ENCODE measurements at regions not wholly inside any gene's neighbourhood (a gene's known extent, or its start where the extent isn't known, plus 50 kb on each side); places are given as distances from the start of the nearest gene placed in this dataset.
"Not testable (repeated sequence)": the region's sequence is repeated elsewhere in the genome, so short reads cannot be mapped to it uniquely, and the experiment has no call there.

- no peak for ATAC-seq
These were observed 477.2 kb downstream of the EPM2A start for GRCh38 chr6:145258122-145258521.

DNA sequence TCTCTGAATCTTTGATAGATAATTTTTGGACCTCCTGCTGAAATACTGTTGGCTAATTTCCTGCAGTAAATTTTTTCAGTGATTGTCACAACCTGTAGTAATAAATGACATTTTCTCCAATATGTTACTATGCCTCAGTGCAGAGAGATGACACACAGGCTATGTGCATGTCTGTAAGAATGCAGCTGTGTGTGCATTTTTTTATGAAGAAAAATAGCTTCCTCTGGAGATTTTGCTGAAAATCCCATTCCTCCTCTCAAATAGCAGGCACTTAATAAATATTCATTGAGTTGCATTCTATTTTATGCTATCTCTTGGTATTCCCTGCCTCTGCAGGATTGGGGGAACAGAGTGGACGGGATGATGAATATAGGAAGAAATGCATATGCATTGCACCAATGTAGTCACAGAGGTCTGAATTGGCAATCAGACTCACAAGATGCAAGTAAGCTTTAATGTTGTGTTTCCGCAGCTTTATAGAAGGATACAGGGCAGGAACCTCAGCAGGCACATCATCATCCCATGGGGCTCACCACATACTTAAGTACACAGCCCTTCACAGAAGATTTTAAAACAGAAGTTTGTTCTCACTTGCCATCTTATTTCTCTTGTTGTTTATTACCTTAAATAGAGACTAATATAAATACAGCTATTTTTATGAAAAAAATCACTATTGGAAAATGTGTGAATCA lies 474.7 kb downstream of the EPM2A start:
- no peak for ATAC-seq

DNA sequence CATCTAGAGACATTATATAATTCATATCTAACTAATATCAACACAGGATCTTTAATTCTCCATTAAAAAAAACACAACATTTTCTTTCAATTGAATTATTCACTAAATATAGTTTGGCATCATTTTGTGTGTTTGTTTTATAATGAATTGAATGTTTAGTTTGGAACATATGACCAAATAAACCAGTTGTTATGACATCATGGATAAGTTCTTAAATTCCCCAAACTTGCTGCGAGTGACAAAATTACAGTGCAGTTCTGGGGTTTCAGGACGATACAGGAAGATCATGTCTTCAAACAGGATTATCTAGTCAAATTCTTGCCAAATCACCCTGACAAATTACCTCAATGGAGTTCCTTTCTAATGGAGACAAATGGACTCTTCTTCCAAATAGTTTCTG lies 473.6 kb downstream of the EPM2A start:
- ATAC-seq = no peak

DNA sequence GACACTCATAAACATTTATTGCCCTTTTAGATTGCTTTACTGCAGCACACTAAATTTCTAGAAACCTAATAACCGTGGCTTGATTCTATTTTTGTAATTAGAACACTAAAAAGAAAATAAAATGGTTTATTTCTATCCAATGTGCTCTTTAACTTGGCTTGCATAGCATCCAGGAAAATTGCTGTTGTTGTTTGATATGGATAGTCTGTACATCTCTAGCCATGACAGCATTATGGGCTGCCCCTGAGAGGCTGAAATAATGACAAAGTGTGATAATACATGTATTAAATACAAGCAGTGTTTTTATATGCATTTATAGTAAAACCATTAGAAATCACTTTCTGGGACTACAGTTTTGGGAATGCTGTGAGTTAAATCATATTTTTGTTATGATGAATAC lies 472.5 kb downstream of the EPM2A start:
- ATAC-seq = no peak

- no peak for ATAC-seq
These were observed 471.5 kb downstream of the EPM2A start for GRCh38 chr6:145263778-145264211.

GRCh38 chr6:145266432-145267075 lies 468.8 kb downstream of the EPM2A start:
- ATAC-seq = no peak

GRCh38 chr6:145267076-145267867 lies 468.0 kb downstream of the EPM2A start:
- ATAC-seq = no peak

GRCh38 chr6:145270464-145270863 lies 464.9 kb downstream of the EPM2A start:
- no peak for ATAC-seq

GRCh38 chr6:145271040-145271439 lies 464.3 kb downstream of the EPM2A start:
- ATAC-seq = no peak

DNA sequence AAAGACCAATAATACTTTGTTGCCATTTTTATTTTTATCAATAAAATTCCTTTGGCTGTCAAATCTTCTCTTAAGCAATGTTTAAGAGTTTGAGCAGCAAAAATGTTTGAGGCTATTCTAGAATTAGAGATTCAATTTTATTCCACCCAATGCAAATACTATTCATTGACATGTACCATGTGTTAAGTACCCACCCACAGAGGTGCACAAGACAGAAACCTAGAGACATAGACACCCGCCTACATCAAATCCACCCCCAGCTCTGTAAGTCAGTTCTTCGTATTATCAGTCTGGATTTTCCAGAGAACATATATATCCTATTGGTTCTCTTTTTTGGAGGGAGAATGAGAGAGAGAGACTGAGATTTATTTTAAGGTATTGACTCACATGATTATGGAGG lies 463.7 kb downstream of the EPM2A start:
- no peak for ATAC-seq

DNA sequence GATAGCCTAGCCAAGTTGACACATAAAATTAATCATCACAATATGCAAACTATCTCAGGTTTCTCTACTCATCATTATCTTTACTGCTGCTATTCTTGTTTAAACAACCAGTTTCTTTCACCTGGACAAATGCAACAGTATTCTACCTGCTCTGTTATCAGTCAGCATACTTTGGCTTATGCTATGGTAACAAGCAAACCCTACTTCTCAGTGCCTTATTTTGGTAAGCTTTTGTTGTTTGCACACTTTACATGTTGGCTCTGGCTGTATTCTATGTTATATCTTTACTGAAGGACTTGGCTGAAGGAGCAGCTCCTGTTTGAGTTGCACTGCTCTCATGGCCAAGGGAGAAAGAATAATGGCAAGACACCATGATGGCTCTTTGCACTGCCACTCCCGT lies 463.1 kb downstream of the EPM2A start:
- no peak for ATAC-seq

GRCh38 chr6:145273136-145273535 lies 462.2 kb downstream of the EPM2A start:
- ATAC-seq = no peak

DNA sequence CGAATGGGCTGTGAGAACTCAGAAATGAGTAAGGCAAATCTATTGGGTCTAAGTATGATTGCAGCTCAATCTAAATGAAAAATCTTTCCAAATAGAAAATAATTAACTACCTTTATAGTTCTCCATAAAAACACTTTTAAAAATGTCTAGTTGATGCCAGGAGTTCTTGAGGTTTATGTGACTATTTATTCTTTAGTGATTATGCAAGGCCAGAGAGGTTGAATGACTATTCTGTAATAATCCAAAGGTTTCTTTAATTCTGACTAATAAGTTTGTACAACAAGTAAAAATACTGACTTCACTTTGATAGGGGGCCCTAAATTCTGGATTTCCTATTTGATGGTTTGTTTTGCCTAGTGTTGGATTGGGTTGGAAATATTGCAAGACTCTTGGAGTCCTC lies 461.2 kb downstream of the EPM2A start:
- ATAC-seq = no peak

DNA sequence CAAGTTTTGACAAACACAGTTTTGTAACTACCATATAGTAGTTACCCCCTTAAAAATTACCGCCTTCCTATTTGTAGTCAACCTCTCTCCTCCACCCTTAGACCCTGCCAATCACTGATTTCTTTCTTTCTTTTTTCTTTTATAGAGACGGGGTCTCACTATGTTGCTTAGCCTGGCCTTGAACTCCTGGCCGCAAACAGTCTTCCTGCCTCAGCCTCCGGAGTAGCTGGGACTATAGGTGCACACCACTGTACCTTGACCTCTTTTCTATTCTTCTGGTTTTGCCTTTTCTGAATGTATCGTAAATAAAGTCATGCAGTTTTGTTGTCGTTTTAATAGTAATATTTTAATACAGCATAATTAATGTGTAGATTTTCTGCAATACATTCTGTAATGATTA lies 460.3 kb downstream of the EPM2A start:
- no peak for ATAC-seq

DNA sequence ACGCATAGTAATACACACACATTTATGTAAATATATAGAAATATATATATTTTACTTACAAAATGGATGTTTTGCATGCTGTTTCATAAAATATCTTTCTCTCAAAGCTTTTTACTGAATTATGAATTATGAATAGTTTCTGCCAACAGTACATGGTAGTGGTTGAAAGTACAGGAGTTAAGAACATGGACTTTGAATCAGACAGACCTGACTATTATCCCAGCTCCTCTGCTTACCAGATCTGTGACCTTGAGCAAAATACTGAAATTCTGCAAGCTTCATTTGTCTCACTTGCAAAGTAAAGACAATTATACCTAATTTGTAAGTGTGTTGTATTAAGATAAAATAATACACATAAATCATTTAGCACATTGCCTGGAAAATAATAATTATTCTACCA lies 459.5 kb downstream of the EPM2A start:
- no peak for ATAC-seq

DNA sequence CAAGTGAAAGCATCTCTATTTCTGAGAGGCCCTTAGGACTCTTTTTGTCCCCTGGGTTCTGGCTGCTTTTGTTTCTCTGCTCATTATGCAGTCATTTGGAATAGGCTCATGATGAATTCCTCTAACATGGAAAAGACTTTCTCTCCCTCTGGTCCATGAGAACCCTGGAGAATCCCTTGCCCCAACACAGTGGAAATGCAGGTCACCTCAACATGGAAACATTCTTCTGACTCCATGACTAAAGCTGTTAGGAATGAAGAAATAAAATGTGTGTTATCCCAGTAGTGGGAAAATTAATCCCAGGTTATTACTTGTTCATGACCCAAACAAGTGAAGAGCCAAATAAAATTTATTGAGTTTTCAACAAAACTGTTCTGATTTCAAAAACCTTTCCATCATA lies 458.6 kb downstream of the EPM2A start:
- ATAC-seq = no peak

GRCh38 chr6:145277358-145278086 lies 457.8 kb downstream of the EPM2A start:
- ATAC-seq = no peak

DNA sequence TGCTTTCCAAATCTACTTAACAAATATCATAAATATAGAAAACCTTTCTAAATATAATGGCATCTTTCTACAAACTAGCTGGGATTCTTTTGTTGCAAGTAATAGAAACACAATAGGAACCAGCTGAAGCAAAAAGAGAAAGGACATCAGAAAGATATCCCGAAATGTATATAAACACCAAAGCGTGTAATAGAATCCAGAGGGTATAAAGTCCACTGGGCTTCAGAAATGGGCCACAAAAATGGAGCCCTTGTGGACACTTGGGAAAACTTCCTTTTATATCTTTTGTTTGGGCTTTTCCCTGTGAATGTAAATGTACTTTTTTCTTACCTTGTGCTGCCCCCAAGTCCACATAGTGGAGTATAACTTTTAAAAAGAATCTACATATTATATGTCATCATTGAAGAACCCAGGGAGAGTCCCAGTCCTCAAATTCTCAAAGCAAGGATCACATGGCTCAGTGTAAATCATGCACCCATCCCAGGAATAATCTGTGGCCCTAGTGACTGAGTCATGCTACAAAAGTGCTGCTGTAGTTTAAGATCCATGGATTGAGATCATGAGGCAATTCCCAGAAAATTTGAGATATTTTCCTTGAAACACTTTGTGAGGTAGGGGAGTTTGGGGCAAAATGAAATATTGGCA lies 457.0 kb downstream of the EPM2A start:
- no peak for ATAC-seq

- no peak for ATAC-seq
These were observed 455.8 kb downstream of the EPM2A start for GRCh38 chr6:145279551-145279950.

GRCh38 chr6:145279993-145280392 lies 455.3 kb downstream of the EPM2A start:
- no peak for ATAC-seq

DNA sequence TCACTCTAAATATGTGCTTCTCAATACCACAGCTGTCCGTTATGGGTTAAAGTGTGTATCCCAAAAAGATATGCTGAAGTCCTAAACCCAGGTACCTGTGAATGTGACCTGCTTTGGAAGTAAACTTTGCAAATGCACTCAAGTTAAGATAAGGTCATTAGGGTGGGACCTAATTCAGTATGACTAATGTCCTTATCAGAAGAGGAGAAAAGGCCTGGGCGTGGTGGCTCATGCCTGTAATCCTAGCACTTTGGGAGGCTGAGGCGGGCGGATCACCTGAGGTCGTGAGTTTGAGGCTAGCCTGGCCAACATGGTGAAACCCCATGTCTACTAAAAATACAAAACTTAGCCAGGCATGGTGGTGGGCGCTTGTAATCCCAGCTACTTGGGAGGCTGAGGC lies 452.1 kb downstream of the EPM2A start:
- not testable (repeated sequence) for ATAC-seq

DNA sequence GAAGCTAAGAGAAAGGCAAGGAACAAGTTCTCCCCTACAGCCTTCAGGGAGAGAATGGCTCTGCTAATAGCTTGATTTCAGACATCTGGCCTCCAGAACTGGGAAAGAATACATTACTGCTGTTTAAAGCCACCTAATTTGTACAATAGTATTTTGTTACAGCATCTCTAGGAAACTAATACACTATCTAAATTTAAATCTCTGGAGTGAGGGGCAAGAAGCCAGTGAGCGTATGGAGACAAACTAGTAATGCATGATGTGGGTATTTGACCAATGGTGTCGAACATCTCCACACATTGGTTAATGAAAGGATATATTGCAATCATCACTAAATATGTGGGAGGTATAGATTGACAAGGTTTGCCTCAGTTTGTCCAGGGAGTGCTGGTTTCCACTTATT lies 451.5 kb downstream of the EPM2A start:
- ATAC-seq = no peak

- no peak for ATAC-seq
These were observed 448.4 kb downstream of the EPM2A start for GRCh38 chr6:145286916-145287315.
